ENCODE measurements at regions not wholly inside any gene's neighbourhood (a gene's known extent, or its start where the extent isn't known, plus 50 kb on each side); places are given as distances from the start of the nearest gene placed in this dataset.

- no peak for TF ChIP-seq CTCF (IDR thresholded peaks at IDR 0.05)
These were observed 879.1 kb upstream of the NEGR1 start for GRCh38 chr1:73161418-73161817.

GRCh38 chr1:73160759-73161158, 878.4 kb upstream of the NEGR1 start:
- no peak overlapping the region for H3K4me3 ChIP-seq
- H3K9me3 ChIP-seq, result no peaks in the 10 kb centered on the region
- TF ChIP-seq CTCF (IDR thresholded peaks at IDR 0.05), result no peak
- intact Hi-C loops (cut with DNase I), result no loop called here
- FAIRE-seq (no peak), DNase-seq (no peak), ATAC-seq (no peak)
- H3K27ac ChIP-seq, result no peak overlapping the region
- no peaks in the 10 kb centered on the region for H3K27me3 ChIP-seq
- 66 to 67% methylated on average over 1 of the region's 1 CpG for WGBS, 2 donors
- no peaks in the 10 kb centered on the region for H3K36me3 ChIP-seq
- H3K4me1 ChIP-seq, result no peaks in the 10 kb centered on the region

More at GRCh38 chr1:73161418-73161817, 879.1 kb upstream of the NEGR1 start:
- ATAC-seq (no peak), FAIRE-seq (no peak), DNase-seq (no peak)
- intact Hi-C loops (cut with DNase I), result no loop called here
- 34 to 52% methylated on average over 1 of the region's 1 CpG for WGBS, 2 donors
- Histone ChIP-seq H3K4me1 (no peaks in the 10 kb centered on the region), H3K4me3 (no peak overlapping the region), H3K9me3 (no peaks in the 10 kb centered on the region), H3K36me3 (no peaks in the 10 kb centered on the region), H3K27me3 (no peaks in the 10 kb centered on the region), H3K27ac (no peak overlapping the region)

GRCh38 chr1:73144311-73144710, 862.0 kb upstream of the NEGR1 start:
- Histone ChIP-seq H3K9me3 (no peaks in the 10 kb centered on the region), H3K4me1 (no peaks in the 10 kb centered on the region), H3K36me3 (no peaks in the 10 kb centered on the region), H3K27me3 (no peaks in the 10 kb centered on the region), H3K4me3 (no peak overlapping the region), H3K27ac (no peak overlapping the region)
- FAIRE-seq (no peak), ATAC-seq (no peak), DNase-seq (no peak)
- intact Hi-C loops (cut with DNase I), result no loop called here
- no peak for TF ChIP-seq CTCF (IDR thresholded peaks at IDR 0.05)

- no peak for TF ChIP-seq CTCF (IDR thresholded peaks at IDR 0.05)
- H3K9me3 ChIP-seq, result no peaks in the 10 kb centered on the region
- no peaks in the 10 kb centered on the region for H3K4me1 ChIP-seq
- no peaks in the 10 kb centered on the region for H3K27me3 ChIP-seq
- H3K27ac ChIP-seq, result no peak overlapping the region
- no peak for DNase-seq
- no peak for FAIRE-seq
- ATAC-seq, result no peak
- H3K36me3 ChIP-seq, result no peaks in the 10 kb centered on the region
- intact Hi-C loops (cut with DNase I), result no loop called here
- H3K4me3 ChIP-seq, result no peak overlapping the region
These were observed 854.6 kb upstream of the NEGR1 start for GRCh38 chr1:73136975-73137374.

- FAIRE-seq, result no peak
- intact Hi-C loops (cut with DNase I), result no loop called here
- TF ChIP-seq CTCF (IDR thresholded peaks at IDR 0.05), result no peak
- H3K27ac ChIP-seq, result no peak overlapping the region
- 81 to 84% methylated on average over 2 of the region's 2 CpGs for WGBS, 2 donors
- H3K4me3 ChIP-seq, result no peak overlapping the region
- ATAC-seq, result no peak
- no peaks in the 10 kb centered on the region for H3K4me1 ChIP-seq
- no peaks in the 10 kb centered on the region for H3K36me3 ChIP-seq
- no peaks in the 10 kb centered on the region for H3K9me3 ChIP-seq
- DNase-seq, result no peak
- H3K27me3 ChIP-seq, result no peaks in the 10 kb centered on the region
These were observed 824.6 kb upstream of the NEGR1 start for GRCh38 chr1:73106931-73107330.

Data from pancreas (tissue), 10 donors.